Stomach (tissue), 8 donors: ENCODE measurements at regions not wholly inside any gene's neighbourhood (a gene's known extent, or its start where the extent isn't known, plus 50 kb on each side); places are given as distances from the start of the nearest gene placed in this dataset.

Source experiments
- DNase-seq, 2 donors: peaks; one replicate each; pipeline versions ENCODE4 v3.0.0 to v3.0.0-alpha.2; 2013 to 2019
- H3K27ac ChIP-seq, 5 donors: fragments of 200-600 bp in 4 of 5; sonication (generic) in 4 of 5; one replicate each; pipeline ENCODE4 v1.5.1; 2013 to 2019; ENCODE audit warnings: mild to moderate bottlenecking in 1 of 5, moderate library complexity in 1 of 5
- H3K27me3 ChIP-seq, 3 donors: fragments of 200-600 bp; sonication (generic); one replicate each; pipeline ENCODE4 v1.5.1; 2017 to 2019; ENCODE audit warnings: mixed run types in 1 of 3
- H3K36me3 ChIP-seq, 4 donors: fragments of 200-600 bp; sonication (generic); 1 replicate in 3 of 4; 2 replicates in 1 of 4; pipeline ENCODE4 v1.5.1; 2016 to 2019
- H3K4me1 ChIP-seq, 4 donors: fragments of 200-600 bp; sonication (generic); one replicate each; pipeline ENCODE4 v1.5.1; 2016 to 2019
- H3K4me3 ChIP-seq, 4 donors: fragments of 200-600 bp; sonication (generic) in 3 of 4; one replicate each; pipeline ENCODE4 v1.5.1; 2016 to 2019; ENCODE audit warnings: mild to moderate bottlenecking in 1 of 4
- H3K9me3 ChIP-seq, 4 donors: fragments of 200-600 bp; sonication (generic); one replicate each; pipeline ENCODE4 v1.5.1; 2016 to 2019
- CTCF ChIP-seq, 7 experiments: fragments of 450-650 bp in 4 of 7; fragments of 200-600 bp in 3 of 7; sonication (generic) in 3 of 7; IDR thresholded peaks; one replicate each; pipeline ENCODE4 v1.5.1; 2016 to 2019; ENCODE audit warnings: antibody characterized with exemption in 7 of 7, control low read depth in 2 of 7, mild to moderate bottlenecking in 1 of 7
- EP300 ChIP-seq: sonication (generic); formaldehyde crosslinking; IDR thresholded peaks from one replicate; pipeline ENCODE4 v1.6.1; 2017; ENCODE audit warnings: antibody characterized with exemption
- POLR2A ChIP-seq, 4 donors: fragments of 450-650 bp; IDR thresholded peaks; one replicate each; pipeline ENCODE4 v1.6.1; 2016; ENCODE audit warnings: antibody characterized with exemption in 4 of 4, control low read depth in 2 of 4, mild to moderate bottlenecking in 1 of 4, moderate library complexity in 1 of 4
- POLR2AphosphoS5 ChIP-seq, 3 donors: sonication (generic); formaldehyde crosslinking; IDR thresholded peaks; one replicate each; pipeline ENCODE4 v1.6.1; 2016; ENCODE audit warnings: antibody characterized with exemption in 3 of 3
- WGBS, 5 donors: extraction: QIAGEN DNeasy Blood & Tissue Kit in 3 of 5; methylation state at CpG; one replicate each; pipeline versions ENCODE4 v1.1.5 to v1.1.7; 2013 to 2018; 5-methylcytosine and 5-hydroxymethylcytosine counted together
- intact Hi-C: fragments of 100-400 bp; cut with DNase I; formaldehyde crosslinking; loops from one replicate; pipeline ENCODE4 v1.15.1; 2023; ENCODE audit warnings: low total_unique reads
- donor health status: healthy with polysubstance abuse.
- donor health status: Bipolar disorder and iron deficiency.
- donor health status: healthy.

GRCh38 chr1:234776876-234777855 lies 167.2 kb upstream of the IRF2BP2 start:
- H3K4me3 ChIP-seq = no peak overlapping the region
- H3K27ac ChIP-seq = no peak overlapping the region
- WGBS, 5 donors = 61 to 66% (median 65%) methylated on average over 14 of the region's 14 CpGs
- peaks cover 0 to 18% (median 8%) of the 10 kb centered on the region in 4 donors for H3K4me1 ChIP-seq
- no peak for TF ChIP-seq POLR2AphosphoS5 (IDR thresholded peaks at IDR 0.05)
- no peak for TF ChIP-seq POLR2A (IDR thresholded peaks at IDR 0.05)
- TF ChIP-seq EP300 = no peak
- no peak for TF ChIP-seq CTCF (IDR thresholded peaks at IDR 0.05)
- DNase-seq = peak in 1 of 2 donors; percentile 42
- no peaks in the 10 kb centered on the region for H3K9me3 ChIP-seq
- H3K27me3 ChIP-seq = peaks cover 0 to 34% (median 25%) of the 10 kb centered on the region in 3 donors
- H3K36me3 ChIP-seq = no peaks in the 10 kb centered on the region
- intact Hi-C loops = no loop called here

DNA sequence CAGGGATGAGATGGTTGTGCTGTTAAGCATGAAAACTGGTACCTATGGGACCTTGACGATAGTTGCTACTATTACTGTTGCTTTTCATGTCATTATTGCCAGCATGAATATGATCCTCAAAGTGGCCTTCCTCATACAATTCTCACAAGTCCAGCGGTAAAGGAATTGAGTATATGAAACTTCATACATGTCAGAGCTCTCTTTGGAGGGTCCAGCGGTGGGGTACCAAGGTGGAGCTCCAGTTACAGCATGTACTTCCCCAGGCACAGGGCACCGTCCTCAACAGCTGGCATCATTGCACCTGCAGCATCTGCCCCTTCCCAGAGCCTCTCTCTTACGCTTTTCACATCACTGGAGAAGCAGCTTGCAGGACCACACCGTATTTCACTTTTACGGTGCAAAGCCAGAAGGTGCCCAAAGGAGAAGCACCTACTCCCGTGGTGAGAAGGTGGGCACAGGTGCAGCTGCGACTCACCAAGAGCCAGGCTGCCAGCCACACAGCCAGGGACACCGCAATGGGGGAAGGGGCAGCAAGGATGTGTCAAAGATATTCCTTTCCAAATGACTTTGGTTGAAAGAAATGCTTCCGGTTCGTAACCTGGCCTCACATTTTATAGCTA lies 166.4 kb upstream of the IRF2BP2 start:
- TF ChIP-seq POLR2A (IDR thresholded peaks at IDR 0.05) (no peak), POLR2AphosphoS5 (IDR thresholded peaks at IDR 0.05) (no peak), CTCF (IDR thresholded peaks at IDR 0.05) (no peak), EP300 (no peak)
- peaks cover 6 to 26% (median 16%) of the 10 kb centered on the region in 4 donors for H3K4me1 ChIP-seq
- intact Hi-C loops = no loop called here
- DNase-seq = peak in 1 of 2 donors; percentile 29
- H3K9me3 ChIP-seq = no peaks in the 10 kb centered on the region
- no peaks in the 10 kb centered on the region for H3K36me3 ChIP-seq
- WGBS, 5 donors = 92 to 95% (median 94%) methylated on average over 12 of the region's 12 CpGs
- peaks cover 0 to 30% (median 25%) of the 10 kb centered on the region in 3 donors for H3K27me3 ChIP-seq
- no peak overlapping the region for H3K27ac ChIP-seq
- no peak overlapping the region for H3K4me3 ChIP-seq

DNA sequence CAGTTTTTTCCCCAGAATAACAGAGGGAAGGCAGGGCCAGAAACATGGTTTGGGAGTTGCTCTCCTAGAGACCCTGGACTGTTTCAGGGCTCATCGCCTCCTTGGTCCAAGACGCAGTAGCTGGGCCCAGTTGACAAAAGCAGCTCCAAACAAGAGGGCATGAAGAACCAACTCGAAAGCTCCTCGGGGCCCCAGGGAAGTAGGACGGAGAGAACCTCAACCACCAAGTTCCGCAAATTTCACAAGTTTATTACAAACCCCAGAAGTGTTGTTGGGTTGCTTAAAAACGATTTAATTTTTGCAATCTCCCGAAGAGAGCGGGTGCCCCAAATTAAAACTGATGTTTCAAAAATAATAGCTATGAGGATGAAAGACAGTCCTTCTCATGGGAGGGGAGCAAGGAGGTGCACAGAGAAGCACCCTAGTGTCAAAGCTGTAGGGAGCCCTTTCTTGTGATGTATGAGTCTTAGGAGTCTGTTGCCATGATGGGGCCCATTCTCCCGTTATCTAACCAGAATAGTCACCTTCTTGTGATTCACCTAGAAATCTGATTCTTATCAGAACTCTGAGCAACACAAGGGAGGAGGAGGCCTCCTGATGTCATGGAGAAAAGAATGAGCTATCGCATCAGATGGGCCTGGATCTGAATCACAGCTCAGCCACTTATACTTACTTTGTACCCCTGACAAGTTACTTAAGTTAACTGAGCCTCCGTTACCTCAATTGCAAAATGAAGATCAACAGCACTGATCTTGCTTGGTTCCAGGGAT lies 165.7 kb upstream of the IRF2BP2 start:
- H3K4me3 ChIP-seq = no peak overlapping the region
- H3K27ac ChIP-seq = peak overlapping the region in 1 of 5 donors; percentile 13
- peaks cover 6 to 32% (median 17%) of the 10 kb centered on the region in 4 donors for H3K4me1 ChIP-seq
- H3K9me3 ChIP-seq = no peaks in the 10 kb centered on the region
- DNase-seq = peak in 1 of 2 donors; percentile 25
- no peaks in the 10 kb centered on the region for H3K36me3 ChIP-seq
- 80 to 99% (median 96%) methylated on average over 12 of the region's 12 CpGs for WGBS, 5 donors
- H3K27me3 ChIP-seq = peaks cover 0 to 27% (median 24%) of the 10 kb centered on the region in 3 donors
- intact Hi-C loops = no loop called here
- TF ChIP-seq POLR2A (IDR thresholded peaks at IDR 0.05) (no peak), POLR2AphosphoS5 (IDR thresholded peaks at IDR 0.05) (no peak), EP300 (no peak), CTCF (IDR thresholded peaks at IDR 0.05) (no peak)

DNA sequence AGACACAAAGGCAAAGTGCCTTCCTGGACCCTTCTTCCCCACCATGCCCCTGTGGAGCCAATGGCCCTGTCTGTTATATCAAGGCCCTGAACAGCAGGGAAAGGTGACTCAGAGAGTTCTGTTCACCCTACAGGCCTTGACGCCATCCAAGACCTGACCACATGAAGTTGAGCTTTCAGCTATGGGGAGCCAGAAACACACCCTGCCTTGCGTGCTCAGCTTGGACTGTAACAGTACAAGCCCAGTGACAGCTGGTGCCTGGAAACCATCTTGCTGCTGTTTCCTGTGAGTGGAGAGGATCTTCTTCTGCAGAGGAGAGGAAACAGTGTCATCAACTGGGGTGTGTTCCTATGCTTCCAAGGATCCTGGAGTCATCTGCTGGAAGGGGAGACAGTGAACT lies 165.0 kb upstream of the IRF2BP2 start:
- TF ChIP-seq EP300 = no peak
- no peak for TF ChIP-seq CTCF (IDR thresholded peaks at IDR 0.05)
- no peak for TF ChIP-seq POLR2AphosphoS5 (IDR thresholded peaks at IDR 0.05)
- TF ChIP-seq POLR2A (IDR thresholded peaks at IDR 0.05) = no peak
- peak; percentile 18 to 33 for DNase-seq
- WGBS, 5 donors = 85 to 95% (median 93%) methylated on average over 2 of the region's 2 CpGs
- peaks cover 6 to 32% (median 17%) of the 10 kb centered on the region in 4 donors for H3K4me1 ChIP-seq
- intact Hi-C loops = no loop called here
- H3K27me3 ChIP-seq = peaks cover 0 to 21% (median 20%) of the 10 kb centered on the region in 3 donors
- no peak overlapping the region for H3K4me3 ChIP-seq
- H3K27ac ChIP-seq = peak overlapping the region in 1 of 5 donors; percentile 13
- H3K9me3 ChIP-seq = no peaks in the 10 kb centered on the region
- no peaks in the 10 kb centered on the region for H3K36me3 ChIP-seq
